ENCODE measurements at regions not wholly inside any gene's neighbourhood (a gene's known extent, or its start where the extent isn't known, plus 50 kb on each side); places are given as distances from the start of the nearest gene placed in this dataset.
"Not testable (repeated sequence)": the region's sequence is repeated elsewhere in the genome, so short reads cannot be mapped to it uniquely, and the experiment has no call there.

GRCh38 chr14:57068511-57068910 lies 200.2 kb downstream of the EXOC5 start:
- no peak for DNase-seq (ENCODE audit: low read depth, low spot score)
- in situ Hi-C loops (cut with HindIII; ENCODE audit: low pct_unique_long_range_greater_than_20kb, low sequenced_read_pairs), result no loop called here

GRCh38 chr14:57066887-57067513 lies 201.7 kb downstream of the EXOC5 start:
- in situ Hi-C loops (cut with HindIII; ENCODE audit: low pct_unique_long_range_greater_than_20kb, low sequenced_read_pairs), result no loop called here
- DNase-seq (ENCODE audit: low read depth, low spot score), result peak; percentile 68

- in situ Hi-C loops (cut with HindIII; ENCODE audit: low pct_unique_long_range_greater_than_20kb, low sequenced_read_pairs), result no loop called here
- no peak for DNase-seq (ENCODE audit: low read depth, low spot score)
These were observed 202.2 kb downstream of the EXOC5 start for GRCh38 chr14:57066463-57066862.

- in situ Hi-C loops (cut with HindIII; ENCODE audit: low pct_unique_long_range_greater_than_20kb, low sequenced_read_pairs), result no loop called here
- no peak for DNase-seq (ENCODE audit: low read depth, low spot score)
These were observed 207.5 kb downstream of the EXOC5 start for GRCh38 chr14:57061009-57061711.

- in situ Hi-C loops (cut with HindIII; ENCODE audit: low pct_unique_long_range_greater_than_20kb, low sequenced_read_pairs), result no loop called here
These were observed 208.3 kb downstream of the EXOC5 start for GRCh38 chr14:57060276-57060955.

GRCh38 chr14:57058319-57058718 lies 210.4 kb downstream of the EXOC5 start:
- DNase-seq (ENCODE audit: low read depth, low spot score), result no peak
- in situ Hi-C loops (cut with HindIII; ENCODE audit: low pct_unique_long_range_greater_than_20kb, low sequenced_read_pairs), result no loop called here

More at GRCh38 chr14:57060276-57060955, 208.3 kb downstream of the EXOC5 start:
- DNase-seq (ENCODE audit: low read depth, low spot score), result no peak

GRCh38 chr14:57057803-57058202 lies 210.9 kb downstream of the EXOC5 start:
- in situ Hi-C loops (cut with HindIII; ENCODE audit: low pct_unique_long_range_greater_than_20kb, low sequenced_read_pairs), result no loop called here
- DNase-seq (ENCODE audit: low read depth, low spot score), result no peak

GRCh38 chr14:57056522-57056921 lies 212.2 kb downstream of the EXOC5 start:
- DNase-seq (ENCODE audit: low read depth, low spot score); in situ Hi-C loops (cut with HindIII; ENCODE audit: low pct_unique_long_range_greater_than_20kb, low sequenced_read_pairs): not testable (repeated sequence)

- DNase-seq (ENCODE audit: low read depth, low spot score), result no peak
- in situ Hi-C loops (cut with HindIII; ENCODE audit: low pct_unique_long_range_greater_than_20kb, low sequenced_read_pairs), result no loop called here
These were observed 215.9 kb downstream of the EXOC5 start for GRCh38 chr14:57052705-57053302.

- in situ Hi-C loops (cut with HindIII; ENCODE audit: low pct_unique_long_range_greater_than_20kb, low sequenced_read_pairs), result no loop called here
- DNase-seq (ENCODE audit: low read depth, low spot score), result no peak
These were observed 217.1 kb downstream of the EXOC5 start for GRCh38 chr14:57051633-57052032.

- DNase-seq (ENCODE audit: low read depth, low spot score), result no peak
- in situ Hi-C loops (cut with HindIII; ENCODE audit: low pct_unique_long_range_greater_than_20kb, low sequenced_read_pairs), result no loop called here
These were observed 218.9 kb downstream of the EXOC5 start for GRCh38 chr14:57049848-57050247.

GRCh38 chr14:57046175-57046574 lies 222.5 kb downstream of the EXOC5 start:
- in situ Hi-C loops (cut with HindIII; ENCODE audit: low pct_unique_long_range_greater_than_20kb, low sequenced_read_pairs), result no loop called here
- DNase-seq (ENCODE audit: low read depth, low spot score), result no peak

- DNase-seq (ENCODE audit: low read depth, low spot score); in situ Hi-C loops (cut with HindIII; ENCODE audit: low pct_unique_long_range_greater_than_20kb, low sequenced_read_pairs): not testable (repeated sequence)
These were observed 224.4 kb downstream of the EXOC5 start for GRCh38 chr14:57044101-57044973.

GRCh38 chr14:57038689-57039088 lies 228.4 kb upstream of the OTX2 start:
- no peak for DNase-seq (ENCODE audit: low read depth, low spot score)
- in situ Hi-C loops (cut with HindIII; ENCODE audit: low pct_unique_long_range_greater_than_20kb, low sequenced_read_pairs), result no loop called here

- in situ Hi-C loops (cut with HindIII; ENCODE audit: low pct_unique_long_range_greater_than_20kb, low sequenced_read_pairs), result no loop called here
These were observed 221.2 kb upstream of the OTX2 start for GRCh38 chr14:57031474-57031873.

GRCh38 chr14:57029620-57030253 lies 219.5 kb upstream of the OTX2 start:
- in situ Hi-C loops (cut with HindIII; ENCODE audit: low pct_unique_long_range_greater_than_20kb, low sequenced_read_pairs), result no loop called here
- no peak for DNase-seq (ENCODE audit: low read depth, low spot score)

More at GRCh38 chr14:57031474-57031873, 221.2 kb upstream of the OTX2 start:
- DNase-seq (ENCODE audit: low read depth, low spot score), result no peak

- in situ Hi-C loops (cut with HindIII; ENCODE audit: low pct_unique_long_range_greater_than_20kb, low sequenced_read_pairs), result no loop called here
- DNase-seq (ENCODE audit: low read depth, low spot score), result no peak
These were observed 215.2 kb upstream of the OTX2 start for GRCh38 chr14:57025456-57025855.
